K562 (cell line): ENCODE measurements at regions not wholly inside any gene's neighbourhood (a gene's known extent, or its start where the extent isn't known, plus 50 kb on each side); places are given as distances from the start of the nearest gene placed in this dataset.

ENCODE experiments used
- ARID1B ChIP-seq: fragments of 450-650 bp; IDR thresholded peaks from 2 replicates; pipeline ENCODE4 v1.6.1; 2016; ENCODE audit warnings: antibody characterized with exemption, mild to moderate bottlenecking, inconsistent platforms
- CBFA2T2 ChIP-seq: fragments of 450-650 bp; conservative IDR thresholded peaks from 2 replicates; pipeline ENCODE4 v1.6.1; 2017; ENCODE audit warnings: mild to moderate bottlenecking
- MCM2 ChIP-seq: fragments of 450-650 bp; IDR thresholded peaks from 2 replicates; pipeline ENCODE4 v1.6.1; 2017; ENCODE audit warnings: low read depth, mild to moderate bottlenecking
- MTA2 ChIP-seq: fragments of 450-650 bp; IDR thresholded peaks from 2 replicates; pipeline ENCODE4 v1.6.1; 2016; ENCODE audit warnings: low read depth
- NBN ChIP-seq: fragments of 450-650 bp; IDR thresholded peaks from 2 replicates; pipeline ENCODE4 v1.6.1; 2016; ENCODE audit warnings: low read depth, mild to moderate bottlenecking
- NCOA4 ChIP-seq: fragments of 450-650 bp; IDR thresholded peaks from 2 replicates; pipeline ENCODE4 v1.6.1; 2018; ENCODE audit warnings: mild to moderate bottlenecking; ENCODE audit not compliant: partially characterized antibody
- NCOR1 ChIP-seq: fragments of 450-650 bp; IDR thresholded peaks from 2 replicates; pipeline ENCODE4 v1.6.1; 2016; ENCODE audit warnings: mild to moderate bottlenecking, moderate library complexity
- RBBP5 ChIP-seq: fragments of 200-600 bp; sonication (generic); IDR thresholded peaks from 2 replicates; pipeline ENCODE4 v1.6.1; 2012; ENCODE audit warnings: borderline replicate concordance, mild to moderate bottlenecking, low read length, control low read depth, inconsistent platforms; ENCODE audit not compliant: insufficient read depth, poor library complexity, severe bottlenecking
- RBM14 ChIP-seq: fragments of 200-400 bp; formaldehyde crosslinking; IDR thresholded peaks from 2 replicates; pipeline ENCODE4 v1.6.1; 2018; ENCODE audit warnings: low read depth, mild to moderate bottlenecking, low read length, moderate library complexity, borderline replicate concordance; ENCODE audit not compliant: insufficient read depth
- SIN3B ChIP-seq: fragments of 450-650 bp; IDR thresholded peaks from 2 replicates; pipeline ENCODE4 v1.6.1; 2017; ENCODE audit warnings: low read depth, mild to moderate bottlenecking, moderate library complexity
- SMARCC2 ChIP-seq: fragments of 450-650 bp; IDR thresholded peaks from 2 replicates; pipeline ENCODE4 v1.6.1; 2017; ENCODE audit warnings: antibody characterized with exemption, moderate library complexity, mild to moderate bottlenecking, low read depth
- SMC3 ChIP-seq: conservative IDR thresholded peaks from 2 replicates; pipeline ENCODE4 v1.6.1; 2011; ENCODE audit warnings: low read depth, low read length, improper control_type of control experiment; ENCODE audit not compliant: insufficient read depth
- TRIM24 ChIP-seq, 2 experiments: fragments of 450-650 bp; IDR thresholded peaks; 2 replicates each; pipeline ENCODE4 v1.6.1; 2016
- ZNF398 ChIP-seq: fragments of 250-450 bp; sonication (Bioruptor Pico); IDR thresholded peaks from 2 replicates; pipeline ENCODE4 v1.8.0; 2021; ENCODE audit warnings: moderate library complexity, mild to moderate bottlenecking, inconsistent platforms
- ZNF644 ChIP-seq: fragments of 200-800 bp; sonication (Bioruptor generic); IDR thresholded peaks from 2 replicates; pipeline ENCODE4 v1.6.1; 2016; ENCODE audit warnings: low read depth, missing genetic modification characterization, missing compliant biosample characterization
- TF ChIP-seq, protein P1 (sequence below): sonication (generic); formaldehyde crosslinking; IDR thresholded peaks from 2 replicates; pipeline ENCODE4 v1.8.0; 2022; ENCODE audit warnings: missing genetic modification reagents, mild to moderate bottlenecking, moderate library complexity, borderline replicate concordance

- peak in 1 of 2 experiments; percentile 26; a peak in 1 of 4 replicates for TF ChIP-seq TRIM24 (IDR thresholded peaks at IDR 0.05)
- no peak for TF ChIP-seq ZNF644 (tag)
- peak; percentile 55 for TF ChIP-seq ARID1B
- TF ChIP-seq CBFA2T2 = peak; percentile 55
- no peak for TF ChIP-seq NBN
- TF ChIP-seq MTA2 = peak; percentile 40; the same call in 1 of the 2 replicates
- no peak for TF ChIP-seq ZNF398 (CRISPR knock-in tag)
- peak; percentile 40; the same call in 1 of the 2 replicates for TF ChIP-seq NCOR1
- TF ChIP-seq SMARCC2 = no peak
- TF ChIP-seq RBM14 = no peak
- no peak for TF ChIP-seq SIN3B
- TF ChIP-seq RBBP5 = no peak
- TF ChIP-seq MCM2 = no peak
- no peak for TF ChIP-seq SMC3
- TF ChIP-seq, protein P1, sequence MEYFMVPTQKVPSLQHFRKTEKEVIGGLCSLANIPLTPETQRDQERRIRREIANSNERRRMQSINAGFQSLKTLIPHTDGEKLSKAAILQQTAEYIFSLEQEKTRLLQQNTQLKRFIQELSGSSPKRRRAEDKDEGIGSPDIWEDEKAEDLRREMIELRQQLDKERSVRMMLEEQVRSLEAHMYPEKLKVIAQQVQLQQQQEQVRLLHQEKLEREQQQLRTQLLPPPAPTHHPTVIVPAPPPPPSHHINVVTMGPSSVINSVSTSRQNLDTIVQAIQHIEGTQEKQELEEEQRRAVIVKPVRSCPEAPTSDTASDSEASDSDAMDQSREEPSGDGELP (CRISPR knock-in tag) = peak; percentile 66
- TF ChIP-seq NCOA4 = no peak
These were observed 259.9 kb upstream of the CNR1 start (continued) for GRCh38 chr6:88426005-88426404.
